ENCODE measurements at regions not wholly inside any gene's neighbourhood (a gene's known extent, or its start where the extent isn't known, plus 50 kb on each side); places are given as distances from the start of the nearest gene placed in this dataset.

DNA sequence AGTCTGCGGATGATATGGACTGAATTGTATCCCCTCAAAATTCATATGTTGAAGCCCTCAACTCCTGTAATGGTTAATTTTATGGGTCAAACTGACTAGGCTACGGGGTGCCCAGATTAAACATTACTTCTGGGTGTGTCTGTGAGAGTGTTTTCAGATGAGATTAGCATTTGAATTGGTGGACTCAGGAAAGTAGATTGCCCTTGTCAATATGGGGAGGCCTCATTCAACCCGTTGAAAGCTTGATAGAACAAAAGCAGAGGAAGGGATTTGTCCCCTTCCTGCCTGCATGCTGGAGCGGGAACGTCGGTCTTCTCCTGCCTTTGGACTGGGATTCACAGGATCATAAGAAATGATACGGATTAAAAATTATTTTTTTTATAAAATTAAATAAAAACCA is 84.5 kb downstream of the BBS10 start:
- no peak overlapping the region for H3K4me3 ChIP-seq (ENCODE audit: low read depth, low read length)
- H3K27me3 ChIP-seq (ENCODE audit: control insufficient read depth, insufficient read depth, low read length), result no peaks in the 10 kb centered on the region
- CTCF ChIA-PET, result interaction anchor here (0.6 kb wide), 1 partner anchor 136 kb away, joined by 3 read pairs; no protein-coding TSS in a partner anchor
- no peak for DNase-seq (ENCODE audit: low read depth)
- no peaks in the 10 kb centered on the region for H3K36me3 ChIP-seq (ENCODE audit: control insufficient read depth, insufficient read depth, low read length)
- POLR2A ChIA-PET, result no interaction called here
- TF ChIP-seq, protein P1, sequence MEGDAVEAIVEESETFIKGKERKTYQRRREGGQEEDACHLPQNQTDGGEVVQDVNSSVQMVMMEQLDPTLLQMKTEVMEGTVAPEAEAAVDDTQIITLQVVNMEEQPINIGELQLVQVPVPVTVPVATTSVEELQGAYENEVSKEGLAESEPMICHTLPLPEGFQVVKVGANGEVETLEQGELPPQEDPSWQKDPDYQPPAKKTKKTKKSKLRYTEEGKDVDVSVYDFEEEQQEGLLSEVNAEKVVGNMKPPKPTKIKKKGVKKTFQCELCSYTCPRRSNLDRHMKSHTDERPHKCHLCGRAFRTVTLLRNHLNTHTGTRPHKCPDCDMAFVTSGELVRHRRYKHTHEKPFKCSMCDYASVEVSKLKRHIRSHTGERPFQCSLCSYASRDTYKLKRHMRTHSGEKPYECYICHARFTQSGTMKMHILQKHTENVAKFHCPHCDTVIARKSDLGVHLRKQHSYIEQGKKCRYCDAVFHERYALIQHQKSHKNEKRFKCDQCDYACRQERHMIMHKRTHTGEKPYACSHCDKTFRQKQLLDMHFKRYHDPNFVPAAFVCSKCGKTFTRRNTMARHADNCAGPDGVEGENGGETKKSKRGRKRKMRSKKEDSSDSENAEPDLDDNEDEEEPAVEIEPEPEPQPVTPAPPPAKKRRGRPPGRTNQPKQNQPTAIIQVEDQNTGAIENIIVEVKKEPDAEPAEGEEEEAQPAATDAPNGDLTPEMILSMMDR (IDR thresholded peaks at IDR 0.05; ENCODE audit: insufficient read depth, low read depth, low read length), result no peak

DNA sequence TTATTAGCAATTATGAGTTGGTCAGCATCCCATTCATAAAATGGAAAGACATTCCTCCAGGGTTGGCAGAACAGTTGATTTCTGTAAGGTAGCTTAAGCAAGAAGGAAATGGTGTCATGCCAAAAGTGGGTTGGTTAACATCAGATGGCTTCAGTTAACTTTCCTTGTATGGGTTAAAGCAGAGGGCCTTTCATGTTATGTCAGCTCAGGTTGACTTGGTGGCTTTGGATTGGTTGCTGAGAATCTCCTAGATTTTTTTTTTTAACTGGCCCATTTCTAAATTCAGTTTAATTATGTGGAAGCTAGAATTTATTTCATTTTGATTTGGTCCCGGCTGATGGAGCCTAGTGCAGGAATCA is 87.8 kb downstream of the BBS10 start:
- H3K27me3 ChIP-seq (ENCODE audit: control insufficient read depth, insufficient read depth, low read length), result no peaks in the 10 kb centered on the region
- TF ChIP-seq, protein P1 (IDR thresholded peaks at IDR 0.05; ENCODE audit: insufficient read depth, low read depth, low read length), result no peak
- CTCF ChIA-PET, result interaction anchor here (0.7 kb wide), 2 partner anchors 77 to 87 kb away, joined by 3 read pairs; no protein-coding TSS in a partner anchor
- no peaks in the 10 kb centered on the region for H3K36me3 ChIP-seq (ENCODE audit: control insufficient read depth, insufficient read depth, low read length)
- DNase-seq (ENCODE audit: low read depth), result no peak
- H3K4me3 ChIP-seq (ENCODE audit: low read depth, low read length), result no peak overlapping the region
- POLR2A ChIA-PET, result no interaction called here

DNA sequence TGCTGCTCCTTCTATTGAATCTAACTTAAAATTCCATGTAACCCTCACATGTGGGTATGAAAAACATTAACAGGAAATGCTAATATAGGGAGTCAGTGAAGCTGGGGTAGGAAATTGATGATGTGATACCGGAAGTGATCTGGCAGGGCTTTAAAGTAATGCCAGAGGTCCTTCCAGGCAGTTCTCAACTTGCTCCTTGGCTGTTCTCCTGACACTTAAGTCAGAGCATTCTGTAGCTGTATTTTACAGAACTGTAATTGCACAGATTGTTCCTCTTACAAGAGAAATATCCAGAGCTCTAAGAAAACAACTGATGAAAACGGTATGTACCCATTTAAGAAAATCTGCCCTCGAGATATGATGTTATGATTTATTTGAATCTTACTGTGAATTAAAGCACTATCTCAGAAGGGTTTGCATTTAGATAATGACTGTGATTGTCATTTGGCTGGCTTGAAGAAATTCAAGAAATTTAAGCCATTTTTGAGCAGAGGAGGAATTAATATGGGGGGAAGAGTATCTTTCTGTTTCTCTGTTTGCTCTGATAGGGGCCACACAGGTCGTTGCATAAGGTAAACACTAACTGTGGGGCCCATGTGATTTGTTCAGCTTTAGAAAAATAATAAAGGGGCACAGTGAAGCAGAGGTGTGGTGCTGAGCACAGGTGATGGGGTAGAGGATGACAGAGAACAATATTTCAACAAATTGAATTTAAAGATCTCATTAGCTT is 88.4 kb downstream of the BBS10 start:
- Histone ChIP-seq H3K27me3 (ENCODE audit: control insufficient read depth, insufficient read depth, low read length) (no peaks in the 10 kb centered on the region), H3K4me3 (ENCODE audit: low read depth, low read length) (no peak overlapping the region), H3K36me3 (ENCODE audit: control insufficient read depth, insufficient read depth, low read length) (no peaks in the 10 kb centered on the region)
- peak; percentile 52 for DNase-seq (ENCODE audit: low read depth)
- TF ChIP-seq, protein P1 (IDR thresholded peaks at IDR 0.05; ENCODE audit: insufficient read depth, low read depth, low read length), result no peak
- ChIA-PET CTCF (interaction anchor here (0.7 to 0.9 kb wide), 3 partner anchors 76 to 88 kb away, joined by 3 read pairs; no protein-coding TSS in a partner anchor), POLR2A (no interaction called here)

DNA sequence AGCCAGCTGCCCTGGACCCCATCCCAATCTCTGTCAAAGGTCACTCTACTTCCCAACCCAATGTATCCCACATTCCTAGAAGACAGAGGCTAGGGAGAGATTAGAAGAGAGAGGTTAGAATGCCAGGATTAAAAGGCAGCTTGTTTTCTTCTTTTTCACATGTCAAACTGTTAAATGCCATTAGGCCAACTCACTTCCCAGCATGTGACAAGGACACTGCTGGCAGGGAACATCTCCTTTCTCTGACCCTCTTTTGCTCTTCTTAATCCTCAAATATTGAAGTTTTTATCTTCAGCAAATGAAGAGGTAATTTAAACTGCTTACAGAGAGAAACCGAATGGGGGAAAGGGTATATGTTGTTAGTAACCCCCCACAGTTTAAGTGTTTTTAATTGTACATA is 89.1 kb downstream of the BBS10 start:
- POLR2A ChIA-PET, result no interaction called here
- Histone ChIP-seq H3K27me3 (ENCODE audit: control insufficient read depth, insufficient read depth, low read length) (no peaks in the 10 kb centered on the region), H3K36me3 (ENCODE audit: control insufficient read depth, insufficient read depth, low read length) (no peaks in the 10 kb centered on the region), H3K4me3 (ENCODE audit: low read depth, low read length) (no peak overlapping the region)
- TF ChIP-seq, protein P1 (IDR thresholded peaks at IDR 0.05; ENCODE audit: insufficient read depth, low read depth, low read length), result no peak
- no peak for DNase-seq (ENCODE audit: low read depth)
- CTCF ChIA-PET, result interaction anchor here (0.9 kb wide), 1 partner anchor 87 kb away, joined by 3 read pairs; no protein-coding TSS in a partner anchor

DNA sequence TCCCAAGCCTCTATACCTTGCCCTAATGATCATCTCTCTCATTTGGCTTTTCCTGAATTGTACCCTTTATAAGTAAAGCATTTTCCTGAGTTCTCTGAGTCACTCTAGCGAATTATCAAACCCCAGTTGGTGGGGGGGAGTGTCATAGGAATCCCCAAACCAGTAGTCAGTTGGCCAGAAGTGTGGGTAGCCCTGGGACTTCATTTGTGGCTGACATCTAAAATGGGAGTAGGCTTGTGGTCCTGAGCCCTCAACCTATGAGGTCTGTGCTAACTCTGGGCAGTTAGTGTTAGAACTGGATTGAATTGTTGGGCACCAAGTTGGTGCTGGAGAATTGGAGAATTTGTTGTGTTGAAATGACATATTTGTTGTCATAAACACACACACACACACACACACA is 91.3 kb downstream of the BBS10 start:
- POLR2A ChIA-PET, result no interaction called here
- Histone ChIP-seq H3K4me3 (ENCODE audit: low read depth, low read length) (no peak overlapping the region), H3K36me3 (ENCODE audit: control insufficient read depth, insufficient read depth, low read length) (no peaks in the 10 kb centered on the region), H3K27me3 (ENCODE audit: control insufficient read depth, insufficient read depth, low read length) (no peaks in the 10 kb centered on the region)
- TF ChIP-seq, protein P1 (IDR thresholded peaks at IDR 0.05; ENCODE audit: insufficient read depth, low read depth, low read length), result no peak
- CTCF ChIA-PET, result no interaction called here
- DNase-seq (ENCODE audit: low read depth), result no peak

Data from BJ (cell line).